Panc1 (cell line): ENCODE measurements at regions not wholly inside any gene's neighbourhood (a gene's known extent, or its start where the extent isn't known, plus 50 kb on each side); places are given as distances from the start of the nearest gene placed in this dataset.

Experiments
- ATAC-seq: fragments of 200-7000 bp; cut with Tn5 transposase; 2 replicates; pipeline ENCODE4 v1.9.1; 2020; ENCODE audit warnings: mild to moderate bottlenecking, moderate library complexity
- BruUV-seq: library from RNA; stranded (reverse); fragments of 400-500 nt; replicated peaks from 2 replicates; lab custom pipeline; 2021; lab: Mats Ljungman, UMichigan
- CTCF ChIA-PET: fragments of 300-600 bp; sonication (Branson Sonifier 250); formaldehyde crosslinking; loops from one replicate; lab custom pipeline; 2022; ENCODE audit warnings: antibody characterized with exemption; lab: Charles Lee
- POLR2A ChIA-PET: fragments of 300-600 bp; sonication (Branson Sonifier 250); formaldehyde crosslinking; loops from one replicate; lab custom pipeline; 2022; ENCODE audit warnings: antibody characterized with exemption; lab: Charles Lee
- DNase-seq: peaks from one replicate; pipeline ENCODE4 v3.0.0-alpha.2; 2010; ENCODE audit warnings: low read depth, low spot score
- H3K27ac ChIP-seq: 2 replicates; pipeline ENCODE4 v1.5.1; 2011; ENCODE audit warnings: mild to moderate bottlenecking, low read length, inconsistent platforms
- H3K27me3 ChIP-seq: fragments of 200-500 bp; sonication (Bioruptor generic); 2 replicates; pipeline ENCODE4 v1.6.0; 2014; ENCODE audit warnings: low read length, inconsistent platforms; ENCODE audit not compliant: control insufficient read depth, insufficient read depth
- H3K36me3 ChIP-seq: fragments of 200-500 bp; sonication (Bioruptor generic); 2 replicates; pipeline ENCODE4 v1.5.1; 2014; ENCODE audit warnings: inconsistent platforms, mild to moderate bottlenecking, low read length, moderate library complexity; ENCODE audit not compliant: control insufficient read depth, insufficient read depth
- H3K4me1 ChIP-seq: 2 replicates; pipeline ENCODE4 v1.5.1; 2011; ENCODE audit warnings: inconsistent platforms, mild to moderate bottlenecking, low read length, moderate library complexity; ENCODE audit not compliant: control insufficient read depth, insufficient read depth
- H3K4me3 ChIP-seq, 2 experiments: 2 replicates each; pipeline ENCODE4 v1.5.1; 2011 to 2012; ENCODE audit warnings: low read depth in 2 of 2, low read length in 2 of 2, mild to moderate bottlenecking in 2 of 2, inconsistent platforms in 1 of 2, moderate library complexity in 1 of 2
- H3K9me3 ChIP-seq: fragments of 200-500 bp; sonication (Bioruptor generic); 2 replicates; pipeline ENCODE4 v1.5.1; 2014; ENCODE audit warnings: low read depth, mild to moderate bottlenecking, inconsistent platforms, low read length, moderate library complexity; ENCODE audit not compliant: control insufficient read depth, insufficient read depth
- POLR2AphosphoS5 ChIP-seq: IDR thresholded peaks from 2 replicates; pipeline ENCODE4 v1.6.1; 2012; ENCODE audit warnings: mild to moderate bottlenecking, low read depth, low read length, moderate library complexity
- SIN3A ChIP-seq: IDR thresholded peaks from 2 replicates; pipeline ENCODE4 v1.6.1; 2012; ENCODE audit warnings: low read depth, mild to moderate bottlenecking, low read length, moderate library complexity, borderline replicate concordance; ENCODE audit not compliant: insufficient read depth
- TCF7L2 ChIP-seq: IDR thresholded peaks from 2 replicates; pipeline ENCODE4 v1.6.1; 2011; ENCODE audit warnings: mild to moderate bottlenecking, low read depth, low read length, inconsistent platforms
- in situ Hi-C: cut with HindIII; loops from 2 replicates; pipeline ENCODE4 v1.10.0; 2016; ENCODE audit warnings: low sequenced_read_pairs, low pct_unique_long_range_greater_than_20kb
- intact Hi-C: fragments of 100-400 bp; cut with micrococcal nuclease; formaldehyde crosslinking; loops from one replicate; pipeline ENCODE4 v1.10.0; 2022; ENCODE audit not compliant: unreplicated experiment
- TF ChIP-seq, protein P1 (sequence below), 2 experiments: IDR thresholded peaks; 2 replicates each; pipeline ENCODE4 v1.6.1; 2011 to 2012; ENCODE audit warnings: low read depth in 2 of 2, control low read depth in 1 of 2, low read length in 1 of 2, mild to moderate bottlenecking in 1 of 2, moderate library complexity in 1 of 2; ENCODE audit not compliant: insufficient read depth in 1 of 2
- TF ChIP-seq, protein P2 (sequence below): fragments of 450-650 bp; IDR thresholded peaks from 2 replicates; pipeline ENCODE4 v1.5.1; 2017; ENCODE audit warnings: mild to moderate bottlenecking

DNA sequence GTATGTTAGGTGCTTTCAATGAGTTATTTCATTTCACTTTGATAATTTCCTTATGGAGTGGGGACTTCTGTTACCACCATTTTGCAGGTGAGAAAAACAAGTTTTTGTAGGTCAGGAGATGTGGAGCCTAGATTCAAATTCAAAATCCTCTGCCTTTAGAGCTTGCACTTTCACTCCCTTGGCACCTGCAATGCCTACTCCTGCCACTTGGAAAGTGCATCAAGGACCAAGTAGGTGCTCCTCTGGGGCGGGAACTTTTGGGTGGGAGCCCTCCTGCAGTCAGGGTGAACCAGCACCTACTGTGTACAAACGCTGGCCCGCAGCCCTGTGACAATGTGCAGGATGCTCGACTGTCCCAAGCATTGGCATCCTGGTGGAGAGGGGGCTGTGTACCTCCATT, 199.0 kb downstream of the EMX2 start:
- DNase-seq (no peak), ATAC-seq (no peak)
- ChIA-PET CTCF (interaction anchor here (0.6 to 0.7 kb wide), 2 partner anchors 32 to 298 kb away, joined by 3 read pairs; no protein-coding TSS in a partner anchor), POLR2A (no interaction called here)
- no peak overlapping the region for H3K27ac ChIP-seq
- no TSS peak for BruUV-seq
- H3K36me3 ChIP-seq: no peaks in the 10 kb centered on the region
- H3K4me1 ChIP-seq: no peaks in the 10 kb centered on the region
- H3K9me3 ChIP-seq: no peaks in the 10 kb centered on the region
- TF ChIP-seq, protein P1, sequence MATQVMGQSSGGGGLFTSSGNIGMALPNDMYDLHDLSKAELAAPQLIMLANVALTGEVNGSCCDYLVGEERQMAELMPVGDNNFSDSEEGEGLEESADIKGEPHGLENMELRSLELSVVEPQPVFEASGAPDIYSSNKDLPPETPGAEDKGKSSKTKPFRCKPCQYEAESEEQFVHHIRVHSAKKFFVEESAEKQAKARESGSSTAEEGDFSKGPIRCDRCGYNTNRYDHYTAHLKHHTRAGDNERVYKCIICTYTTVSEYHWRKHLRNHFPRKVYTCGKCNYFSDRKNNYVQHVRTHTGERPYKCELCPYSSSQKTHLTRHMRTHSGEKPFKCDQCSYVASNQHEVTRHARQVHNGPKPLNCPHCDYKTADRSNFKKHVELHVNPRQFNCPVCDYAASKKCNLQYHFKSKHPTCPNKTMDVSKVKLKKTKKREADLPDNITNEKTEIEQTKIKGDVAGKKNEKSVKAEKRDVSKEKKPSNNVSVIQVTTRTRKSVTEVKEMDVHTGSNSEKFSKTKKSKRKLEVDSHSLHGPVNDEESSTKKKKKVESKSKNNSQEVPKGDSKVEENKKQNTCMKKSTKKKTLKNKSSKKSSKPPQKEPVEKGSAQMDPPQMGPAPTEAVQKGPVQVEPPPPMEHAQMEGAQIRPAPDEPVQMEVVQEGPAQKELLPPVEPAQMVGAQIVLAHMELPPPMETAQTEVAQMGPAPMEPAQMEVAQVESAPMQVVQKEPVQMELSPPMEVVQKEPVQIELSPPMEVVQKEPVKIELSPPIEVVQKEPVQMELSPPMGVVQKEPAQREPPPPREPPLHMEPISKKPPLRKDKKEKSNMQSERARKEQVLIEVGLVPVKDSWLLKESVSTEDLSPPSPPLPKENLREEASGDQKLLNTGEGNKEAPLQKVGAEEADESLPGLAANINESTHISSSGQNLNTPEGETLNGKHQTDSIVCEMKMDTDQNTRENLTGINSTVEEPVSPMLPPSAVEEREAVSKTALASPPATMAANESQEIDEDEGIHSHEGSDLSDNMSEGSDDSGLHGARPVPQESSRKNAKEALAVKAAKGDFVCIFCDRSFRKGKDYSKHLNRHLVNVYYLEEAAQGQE (IDR thresholded peaks at IDR 0.05; ENCODE audit: insufficient read depth in 1 of 2, low read depth in 2 of 2, low read length in 1 of 2): no peak
- TF ChIP-seq, protein P2, sequence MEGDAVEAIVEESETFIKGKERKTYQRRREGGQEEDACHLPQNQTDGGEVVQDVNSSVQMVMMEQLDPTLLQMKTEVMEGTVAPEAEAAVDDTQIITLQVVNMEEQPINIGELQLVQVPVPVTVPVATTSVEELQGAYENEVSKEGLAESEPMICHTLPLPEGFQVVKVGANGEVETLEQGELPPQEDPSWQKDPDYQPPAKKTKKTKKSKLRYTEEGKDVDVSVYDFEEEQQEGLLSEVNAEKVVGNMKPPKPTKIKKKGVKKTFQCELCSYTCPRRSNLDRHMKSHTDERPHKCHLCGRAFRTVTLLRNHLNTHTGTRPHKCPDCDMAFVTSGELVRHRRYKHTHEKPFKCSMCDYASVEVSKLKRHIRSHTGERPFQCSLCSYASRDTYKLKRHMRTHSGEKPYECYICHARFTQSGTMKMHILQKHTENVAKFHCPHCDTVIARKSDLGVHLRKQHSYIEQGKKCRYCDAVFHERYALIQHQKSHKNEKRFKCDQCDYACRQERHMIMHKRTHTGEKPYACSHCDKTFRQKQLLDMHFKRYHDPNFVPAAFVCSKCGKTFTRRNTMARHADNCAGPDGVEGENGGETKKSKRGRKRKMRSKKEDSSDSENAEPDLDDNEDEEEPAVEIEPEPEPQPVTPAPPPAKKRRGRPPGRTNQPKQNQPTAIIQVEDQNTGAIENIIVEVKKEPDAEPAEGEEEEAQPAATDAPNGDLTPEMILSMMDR: peak; percentile 35; the same call in 1 of the 2 replicates
- TF ChIP-seq TCF7L2 (no peak), POLR2AphosphoS5 (no peak)
- H3K4me3 ChIP-seq: no peak overlapping the region
- intact Hi-C loops (no loop called here), in situ Hi-C loops (no loop called here)
- peaks cover 12% of the 10 kb centered on the region; the same call in 1 of the 2 replicates for H3K27me3 ChIP-seq

DNA sequence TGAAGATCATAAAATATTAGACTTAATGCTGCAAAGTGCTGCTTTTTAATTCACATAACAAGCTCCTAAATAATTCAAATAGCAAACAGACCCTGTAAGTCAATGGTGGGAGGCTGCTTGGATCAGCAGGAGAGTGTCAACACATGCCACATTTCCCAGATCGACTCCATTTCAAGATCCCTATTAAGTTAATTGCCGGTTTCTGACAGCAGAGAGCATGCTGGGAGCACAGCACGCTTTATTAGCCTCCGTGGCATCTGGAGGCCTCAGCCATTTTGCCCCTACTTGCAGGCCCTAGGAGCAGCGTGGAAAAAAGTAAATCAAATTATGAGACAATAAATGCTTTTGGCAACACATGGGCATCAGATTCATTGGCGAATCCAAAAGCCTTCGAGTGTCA, 201.0 kb downstream of the EMX2 start:
- POLR2A ChIA-PET: interaction anchor here (0.8 kb wide), 1 partner anchor 27 kb away, joined by 5 read pairs; no protein-coding TSS in a partner anchor
- BruUV-seq: no TSS peak
- no peak for ATAC-seq

More for the DNA sequence above, 201.0 kb downstream of the EMX2 start:
- Histone ChIP-seq H3K27ac (no peak overlapping the region), H3K4me1 (no peaks in the 10 kb centered on the region), H3K27me3 (peaks cover 12% of the 10 kb centered on the region; the same call in 1 of the 2 replicates), H3K9me3 (no peaks in the 10 kb centered on the region), H3K36me3 (no peaks in the 10 kb centered on the region), H3K4me3 (no peak overlapping the region)
- in situ Hi-C loops: no loop called here
- no peak for DNase-seq
- intact Hi-C loops: no loop called here
- CTCF ChIA-PET: no interaction called here
- TF ChIP-seq TCF7L2: no peak
- TF ChIP-seq, protein P1 (IDR thresholded peaks at IDR 0.05; ENCODE audit: insufficient read depth in 1 of 2, low read depth in 2 of 2, low read length in 1 of 2): no peak
- TF ChIP-seq, protein P2: no peak
- TF ChIP-seq POLR2AphosphoS5: no peak
- TF ChIP-seq SIN3A: no peak
